Ovary (tissue), 7 donors: ENCODE measurements at regions not wholly inside any gene's neighbourhood (a gene's known extent, or its start where the extent isn't known, plus 50 kb on each side); places are given as distances from the start of the nearest gene placed in this dataset.

Experiments
- DNase-seq, 5 donors: peaks; one replicate each; pipeline ENCODE4 v3.0.0-alpha.2; 2019 to 2020
- H3K27ac ChIP-seq, 2 donors: fragments of 200-600 bp; one replicate each; pipeline versions ENCODE4 v1.5.1 to v1.8.0; 2019 to 2022
- H3K27me3 ChIP-seq: fragments of 200-600 bp; one replicate; pipeline ENCODE4 v1.8.0; 2022
- H3K36me3 ChIP-seq: fragments of 200-600 bp; sonication (generic); one replicate; pipeline ENCODE4 v1.5.1; 2019
- H3K4me1 ChIP-seq: one replicate; pipeline ENCODE4 v1.8.1; 2013; ENCODE audit warnings: mild to moderate bottlenecking, moderate library complexity; ENCODE audit not compliant: insufficient read depth
- H3K4me3 ChIP-seq: fragments of 200-600 bp; sonication (generic); one replicate; pipeline ENCODE4 v1.5.1; 2017
- H3K9me3 ChIP-seq, 2 donors: fragments of 200-600 bp in 1 of 2; sonication (generic) in 1 of 2; one replicate each; pipeline versions ENCODE4 v1.5.1 to v1.8.1; 2013 to 2019; ENCODE audit warnings: mild to moderate bottlenecking in 1 of 2, moderate library complexity in 1 of 2
- EP300 ChIP-seq: sonication (generic); formaldehyde crosslinking; IDR thresholded peaks from one replicate; pipeline ENCODE4 v1.6.1; 2017; ENCODE audit warnings: antibody characterized with exemption
- POLR2A ChIP-seq: fragments of 450-650 bp; IDR thresholded peaks from one replicate; pipeline ENCODE4 v1.6.1; 2017; ENCODE audit warnings: antibody characterized with exemption, mild to moderate bottlenecking, moderate library complexity
- WGBS, 3 donors: extraction: QIAGEN DNeasy Blood & Tissue Kit in 1 of 3; methylation state at CpG; one replicate each; pipeline versions ENCODE4 v1.1.5 to v1.1.7; 2013 to 2017; 5-methylcytosine and 5-hydroxymethylcytosine counted together
- intact Hi-C, 4 donors: fragments of 100-400 bp; cut with DNase I; formaldehyde crosslinking; loops; one replicate each; pipeline versions ENCODE4 v1.11.0 to v1.15.1; 2022 to 2023
- TF ChIP-seq, protein P1 (sequence below), 3 donors: fragments of 450-650 bp in 2 of 3; fragments of 200-600 bp in 1 of 3; IDR thresholded peaks; one replicate each; pipeline versions ENCODE4 v1.5.1 to v1.8.0; 2016 to 2022; ENCODE audit warnings: antibody characterized with exemption in 3 of 3, mild to moderate bottlenecking in 1 of 3
- donor health status: DM: no; HTN: no; CAD: no; lungs with moderate emphysema.
- donor health status: DM: no; HTN: no; CAD: no.
- donor health status: Bipolar disorder and iron deficiency.
- donor health status: DM: no; HTN: no; CAD: no.
- donor health status: DM: yes; HTN: yes; CAD: no.

DNA sequence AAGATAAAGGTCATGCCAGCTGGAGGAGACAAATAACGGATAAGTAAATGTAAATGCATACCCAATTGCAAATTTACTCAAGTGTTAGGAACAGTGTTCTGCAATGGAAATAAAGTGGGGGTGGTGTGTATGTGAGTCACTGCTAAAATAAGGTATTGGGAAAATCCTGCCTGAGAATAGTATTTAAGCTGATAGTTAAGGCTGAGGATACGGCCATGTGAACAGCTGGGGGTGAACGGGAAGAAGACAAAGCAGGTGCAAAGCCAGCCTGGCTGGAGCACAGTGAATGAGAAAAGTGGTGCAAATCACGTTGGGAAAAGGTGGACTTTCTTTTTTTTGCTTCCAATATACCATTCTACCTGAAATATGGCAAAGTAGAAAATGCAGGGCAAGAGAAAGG, 242.4 kb upstream of the SLC10A2 start:
- Histone ChIP-seq H3K9me3 (no peaks in the 10 kb centered on the region), H3K36me3 (no peaks in the 10 kb centered on the region), H3K27ac (no peak overlapping the region), H3K27me3 (no peaks in the 10 kb centered on the region), H3K4me3 (no peak overlapping the region), H3K4me1 (no peaks in the 10 kb centered on the region)
- intact Hi-C loops: no loop called here
- no peak for TF ChIP-seq POLR2A
- TF ChIP-seq, protein P1, sequence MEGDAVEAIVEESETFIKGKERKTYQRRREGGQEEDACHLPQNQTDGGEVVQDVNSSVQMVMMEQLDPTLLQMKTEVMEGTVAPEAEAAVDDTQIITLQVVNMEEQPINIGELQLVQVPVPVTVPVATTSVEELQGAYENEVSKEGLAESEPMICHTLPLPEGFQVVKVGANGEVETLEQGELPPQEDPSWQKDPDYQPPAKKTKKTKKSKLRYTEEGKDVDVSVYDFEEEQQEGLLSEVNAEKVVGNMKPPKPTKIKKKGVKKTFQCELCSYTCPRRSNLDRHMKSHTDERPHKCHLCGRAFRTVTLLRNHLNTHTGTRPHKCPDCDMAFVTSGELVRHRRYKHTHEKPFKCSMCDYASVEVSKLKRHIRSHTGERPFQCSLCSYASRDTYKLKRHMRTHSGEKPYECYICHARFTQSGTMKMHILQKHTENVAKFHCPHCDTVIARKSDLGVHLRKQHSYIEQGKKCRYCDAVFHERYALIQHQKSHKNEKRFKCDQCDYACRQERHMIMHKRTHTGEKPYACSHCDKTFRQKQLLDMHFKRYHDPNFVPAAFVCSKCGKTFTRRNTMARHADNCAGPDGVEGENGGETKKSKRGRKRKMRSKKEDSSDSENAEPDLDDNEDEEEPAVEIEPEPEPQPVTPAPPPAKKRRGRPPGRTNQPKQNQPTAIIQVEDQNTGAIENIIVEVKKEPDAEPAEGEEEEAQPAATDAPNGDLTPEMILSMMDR (IDR thresholded peaks at IDR 0.05): no peak
- no peak for TF ChIP-seq EP300
- no peak for DNase-seq
- 75 to 79% (median 78%) methylated on average over 4 of the region's 4 CpGs for WGBS, 3 donors

DNA sequence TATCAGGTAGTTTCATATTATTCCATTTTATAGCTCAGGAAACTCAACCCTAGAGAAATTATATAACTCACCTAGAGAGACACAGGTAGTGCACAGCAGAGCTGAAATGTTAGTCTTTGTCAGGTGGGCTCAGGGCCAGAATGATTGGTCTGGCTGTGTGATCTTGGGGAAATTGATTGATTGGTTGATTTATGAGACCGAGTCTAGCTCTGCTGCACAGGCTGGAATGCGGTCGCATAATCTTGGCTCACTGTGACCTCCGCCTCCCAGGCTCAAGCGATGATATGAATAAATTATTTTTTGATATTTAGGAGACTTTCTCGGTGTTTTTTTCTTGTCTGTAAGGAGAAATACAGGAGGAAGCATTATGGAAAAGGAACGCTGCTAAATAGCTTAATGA, 239.9 kb upstream of the SLC10A2 start:
- intact Hi-C loops: no loop called here
- H3K9me3 ChIP-seq: no peaks in the 10 kb centered on the region
- H3K27me3 ChIP-seq: no peaks in the 10 kb centered on the region
- no peak overlapping the region for H3K27ac ChIP-seq
- H3K4me3 ChIP-seq: no peak overlapping the region
- no peaks in the 10 kb centered on the region for H3K36me3 ChIP-seq
- H3K4me1 ChIP-seq: no peaks in the 10 kb centered on the region
- no peak for DNase-seq
- 63 to 74% (median 65%) methylated on average over 7 of the region's 7 CpGs for WGBS, 3 donors
- TF ChIP-seq, protein P1 (IDR thresholded peaks at IDR 0.05): no peak
- TF ChIP-seq EP300 (no peak), POLR2A (no peak)

DNA sequence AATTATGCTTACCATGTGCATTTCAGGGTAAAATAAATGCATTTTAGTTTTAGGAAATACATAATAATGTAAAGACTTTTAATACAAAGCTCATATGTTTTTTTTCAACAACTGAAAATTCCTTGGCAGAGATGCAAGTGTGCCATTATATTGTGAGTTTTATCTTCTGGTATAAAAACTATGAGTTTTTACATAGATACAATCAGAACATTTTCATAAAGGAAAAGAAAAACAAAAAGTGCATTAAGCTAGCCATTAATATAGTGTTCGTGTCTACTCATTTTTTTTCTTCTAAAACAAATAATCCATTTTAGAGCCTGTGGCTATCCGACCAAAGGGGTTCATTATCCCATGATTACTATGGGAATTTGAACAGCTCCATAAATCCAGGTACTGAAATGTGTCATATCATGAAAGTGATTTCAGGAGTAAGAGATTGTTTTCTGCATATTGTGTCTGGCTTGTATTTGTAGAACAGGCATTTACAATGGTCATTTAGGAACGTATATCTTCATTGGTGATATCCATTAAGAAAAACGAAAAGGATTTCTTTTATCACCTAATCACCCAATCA, 236.9 kb upstream of the SLC10A2 start:
- no peaks in the 10 kb centered on the region for H3K36me3 ChIP-seq
- 54 to 69% (median 58%) methylated on average over 4 of the region's 4 CpGs for WGBS, 3 donors

DNA sequence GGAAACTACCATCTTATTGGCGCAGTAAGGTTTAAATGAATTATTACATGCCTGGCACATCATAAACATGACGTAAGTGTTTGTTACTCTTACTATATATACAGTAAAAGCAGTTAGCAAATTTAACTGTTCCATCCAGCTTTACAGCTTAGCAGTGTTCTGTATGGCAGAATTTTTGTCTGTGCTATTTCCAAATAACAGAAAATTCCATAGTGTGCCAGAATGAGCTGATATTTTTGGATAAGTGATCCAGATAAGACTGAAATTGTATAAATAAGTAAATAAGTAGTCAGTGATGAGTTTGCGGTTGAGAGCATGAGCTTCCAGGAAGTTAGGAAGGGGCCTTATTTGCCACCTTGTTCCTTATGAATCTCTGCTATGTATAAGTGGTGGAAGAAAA, 236.5 kb upstream of the SLC10A2 start:
- no peak for DNase-seq
- 64 to 84% (median 76%) methylated on average over 3 of the region's 3 CpGs for WGBS, 3 donors
- Histone ChIP-seq H3K9me3 (no peaks in the 10 kb centered on the region), H3K36me3 (no peaks in the 10 kb centered on the region), H3K4me1 (no peaks in the 10 kb centered on the region), H3K27me3 (no peaks in the 10 kb centered on the region), H3K4me3 (no peak overlapping the region), H3K27ac (no peak overlapping the region)
- intact Hi-C loops: no loop called here
- TF ChIP-seq EP300 (no peak), POLR2A (no peak)
- TF ChIP-seq, protein P1 (IDR thresholded peaks at IDR 0.05): no peak

More for the DNA sequence above, 236.9 kb upstream of the SLC10A2 start:
- H3K9me3 ChIP-seq: no peaks in the 10 kb centered on the region
- TF ChIP-seq EP300 (no peak), POLR2A (no peak)
- TF ChIP-seq, protein P1 (IDR thresholded peaks at IDR 0.05): no peak
- H3K27ac ChIP-seq: no peak overlapping the region
- H3K4me3 ChIP-seq: no peak overlapping the region
- H3K4me1 ChIP-seq: no peaks in the 10 kb centered on the region
- H3K27me3 ChIP-seq: no peaks in the 10 kb centered on the region
- intact Hi-C loops: no loop called here
- DNase-seq: no peak
